ENCODE measurements at regions not wholly inside any gene's neighbourhood (a gene's known extent, or its start where the extent isn't known, plus 50 kb on each side); places are given as distances from the start of the nearest gene placed in this dataset.
A peak's percentile ranks its signal among the peaks of the same experiment; 100 is the strongest.

DNA sequence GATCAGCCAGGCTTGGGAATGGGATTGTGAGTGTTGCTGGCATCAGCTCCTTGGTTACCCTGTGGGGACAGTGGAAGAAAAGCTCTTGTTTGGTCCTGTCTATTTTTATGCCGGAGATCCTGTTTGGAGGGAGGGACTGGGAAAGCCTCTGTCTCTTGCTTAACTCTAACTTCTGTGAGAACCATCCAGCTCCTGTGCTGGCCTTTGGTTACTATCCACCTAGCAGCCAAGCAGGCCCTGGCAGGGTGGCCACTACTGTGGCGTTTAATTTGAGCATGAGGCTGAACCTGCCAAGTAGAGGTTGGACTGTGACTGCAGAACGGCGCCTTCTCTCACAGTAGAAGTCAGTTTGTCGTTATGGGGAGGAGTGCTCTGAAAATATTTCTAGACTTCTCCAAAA is 193.3 kb downstream of the UTRN start:
- Histone ChIP-seq H3K4ac (replicated peaks; ENCODE audit: insufficient read length, low read depth, low read length) (no peak overlapping the region), H3K79me2 (ENCODE audit: control insufficient read depth in 1 of 2, insufficient read depth in 2 of 2, low read length in 2 of 2) (no peaks in the 10 kb centered on the region)
- no peak for FAIRE-seq

More for the DNA sequence above, 193.3 kb downstream of the UTRN start:
- Histone ChIP-seq H2BK12ac (ENCODE audit: low read depth, low read length) (no peak overlapping the region), H4K8ac (ENCODE audit: extremely low read depth, insufficient read depth, low read length) (peak overlapping the region; percentile 35; the same call in 1 of the 2 replicates), H3K23ac (ENCODE audit: insufficient read length) (no peak overlapping the region), H2BK120ac (replicated peaks; ENCODE audit: low read depth, low read length) (no peak overlapping the region), H3K9me3 (ENCODE audit: insufficient read depth in 2 of 2, low read depth in 1 of 2, low read length in 1 of 2) (no peaks in the 10 kb centered on the region), H3K4me2 (ENCODE audit: insufficient read depth in 1 of 2, low read depth in 2 of 2, low read length in 2 of 2) (no peak overlapping the region), H3K4me1 (replicated peaks in 1 of 4; ENCODE audit: control insufficient read depth in 3 of 4, insufficient read depth in 4 of 4, low read length in 3 of 4) (no peaks in the 10 kb centered on the region), H3K36me3 (ENCODE audit: control insufficient read depth in 2 of 4, insufficient read depth in 4 of 4, low read length in 3 of 4) (peaks cover 0 to 20% (median 4%) of the 10 kb centered on the region in 4 experiments; a peak in 3 of 8 replicates), H2AK5ac (ENCODE audit: low read depth, low read length) (no peak overlapping the region), H3K27ac (ENCODE audit: low read depth, low read length) (no peak overlapping the region), H2BK20ac (ENCODE audit: low read length) (no peak overlapping the region), H3K56ac (replicated peaks; ENCODE audit: insufficient read length, low read depth, low read length) (no peak overlapping the region), H2BK15ac (ENCODE audit: low read length) (no peak overlapping the region), H4K20me1 (replicated peaks in 1 of 2; ENCODE audit: control insufficient read depth in 1 of 2, insufficient read depth in 2 of 2, low read length in 2 of 2) (no peaks in the 10 kb centered on the region), H3K14ac (ENCODE audit: insufficient read length) (no peak overlapping the region), H4K91ac (replicated peaks; ENCODE audit: insufficient read length, low read length) (no peak overlapping the region), H3K79me1 (ENCODE audit: low read depth, low read length) (no peaks in the 10 kb centered on the region), H3K9ac (replicated peaks in 1 of 4; ENCODE audit: extremely low read depth in 1 of 4, low read depth in 3 of 4, low read length in 3 of 4) (no peak overlapping the region), H3K27me3 (replicated peaks in 1 of 4; ENCODE audit: control insufficient read depth in 3 of 4, extremely low read depth in 1 of 4, insufficient read depth in 3 of 4, low read length in 3 of 4) (no peaks in the 10 kb centered on the region), H3K18ac (ENCODE audit: extremely low read depth, low read length) (no peak overlapping the region), H4K5ac (ENCODE audit: insufficient read length, low read depth, low read length) (no peak overlapping the region), H2BK5ac (ENCODE audit: low read depth, low read length) (no peak overlapping the region), H3K4me3 (ENCODE audit: extremely low read depth in 1 of 4, insufficient read depth in 2 of 4, low read depth in 3 of 4, low read length in 4 of 4) (no peak overlapping the region), H2AFZ (ENCODE audit: low read length) (no peak overlapping the region), H3K23me2 (ENCODE audit: low read depth, low read length) (no peaks in the 10 kb centered on the region; the same call in 1 of the 2 replicates)
- no peak for TF ChIP-seq POLR2AphosphoS5 (IDR thresholded peaks at IDR 0.05; ENCODE audit: low read depth, low read length)
- TF ChIP-seq KDM5A (IDR thresholded peaks at IDR 0.05; ENCODE audit: low read length): no peak
- TF ChIP-seq RXRA (IDR thresholded peaks at IDR 0.05; ENCODE audit: insufficient read depth, low read depth, low read length): no peak
- no peak for TF ChIP-seq CBX8 (IDR thresholded peaks at IDR 0.05; ENCODE audit: borderline replicate concordance, low read depth, low read length)
- no peak for TF ChIP-seq KDM1A (IDR thresholded peaks at IDR 0.05; ENCODE audit: borderline replicate concordance, low read length)
- TF ChIP-seq FOSL1 (IDR thresholded peaks at IDR 0.05; ENCODE audit: insufficient read depth, low read depth, low read length): no peak
- TF ChIP-seq POU5F1 (IDR thresholded peaks at IDR 0.05; ENCODE audit: low read depth, low read length): no peak
- TF ChIP-seq TCF12 (IDR thresholded peaks at IDR 0.05; ENCODE audit: low read depth, low read length): no peak
- TF ChIP-seq NRF1 (IDR thresholded peaks at IDR 0.05; ENCODE audit: low read depth, low read length): no peak
- no peak for TF ChIP-seq TEAD4 (IDR thresholded peaks at IDR 0.05; ENCODE audit: low read depth, low read length)
- no peak for TF ChIP-seq GABPA (IDR thresholded peaks at IDR 0.05; ENCODE audit: borderline replicate concordance, insufficient read depth, low read length)
- TF ChIP-seq MAFK (IDR thresholded peaks at IDR 0.05; ENCODE audit: low read depth, low read length): no peak
- no peak for TF ChIP-seq RBBP5 (IDR thresholded peaks at IDR 0.05; ENCODE audit: borderline replicate concordance, low read depth, low read length)
- no peak for TF ChIP-seq RNF2 (IDR thresholded peaks at IDR 0.05; ENCODE audit: borderline replicate concordance, low read depth, low read length, missing control alignments, poor library complexity, severe bottlenecking)
- TF ChIP-seq CREB1 (IDR thresholded peaks at IDR 0.05): no peak
- CTCF ChIA-PET (ENCODE audit: partially characterized antibody): interaction anchor here (0.7 to 1.1 kb wide), 3 partner anchors 18 to 259 kb away, joined by 3 read pairs; no protein-coding TSS in a partner anchor
- POLR2A ChIA-PET (ENCODE audit: partially characterized antibody): no interaction called here
- 90% methylated on average over 5 of the region's 5 CpGs; no CpG with 5 or more reads in 1 of the 2 experiments for WGBS, 2 experiments (ENCODE audit: extremely low coverage in 1 of 2, insufficient coverage in 1 of 2, insufficient read length in 1 of 2, insufficient replicate concordance in 2 of 2, low coverage in 1 of 2, low lambda C conversion rate in 2 of 2, missing lambda C conversion rate in 1 of 2)
- no peak for DNase-seq (ENCODE audit: low read depth in 1 of 2, low spot score in 2 of 2)

Measured in H1 (cell line).